ENCODE measurements at regions not wholly inside any gene's neighbourhood (a gene's known extent, or its start where the extent isn't known, plus 50 kb on each side); places are given as distances from the start of the nearest gene placed in this dataset.

GRCh38 chr4:160814726-160815125, 1349.1 kb downstream of the FSTL5 start:
- no peak overlapping the region for H3K4me3 Mint-ChIP-seq (ENCODE audit: unreplicated experiment)
- H3K27me3 Mint-ChIP-seq (ENCODE audit: low read depth), result no peaks in the 10 kb centered on the region
- H3K4me1 Mint-ChIP-seq (ENCODE audit: low read depth), result no peaks in the 10 kb centered on the region
- H3K9me3 Mint-ChIP-seq (ENCODE audit: low read depth), result no peaks in the 10 kb centered on the region
- DNase-seq (ENCODE audit: low spot score), result no peak
- TF ChIP-seq, protein P1, sequence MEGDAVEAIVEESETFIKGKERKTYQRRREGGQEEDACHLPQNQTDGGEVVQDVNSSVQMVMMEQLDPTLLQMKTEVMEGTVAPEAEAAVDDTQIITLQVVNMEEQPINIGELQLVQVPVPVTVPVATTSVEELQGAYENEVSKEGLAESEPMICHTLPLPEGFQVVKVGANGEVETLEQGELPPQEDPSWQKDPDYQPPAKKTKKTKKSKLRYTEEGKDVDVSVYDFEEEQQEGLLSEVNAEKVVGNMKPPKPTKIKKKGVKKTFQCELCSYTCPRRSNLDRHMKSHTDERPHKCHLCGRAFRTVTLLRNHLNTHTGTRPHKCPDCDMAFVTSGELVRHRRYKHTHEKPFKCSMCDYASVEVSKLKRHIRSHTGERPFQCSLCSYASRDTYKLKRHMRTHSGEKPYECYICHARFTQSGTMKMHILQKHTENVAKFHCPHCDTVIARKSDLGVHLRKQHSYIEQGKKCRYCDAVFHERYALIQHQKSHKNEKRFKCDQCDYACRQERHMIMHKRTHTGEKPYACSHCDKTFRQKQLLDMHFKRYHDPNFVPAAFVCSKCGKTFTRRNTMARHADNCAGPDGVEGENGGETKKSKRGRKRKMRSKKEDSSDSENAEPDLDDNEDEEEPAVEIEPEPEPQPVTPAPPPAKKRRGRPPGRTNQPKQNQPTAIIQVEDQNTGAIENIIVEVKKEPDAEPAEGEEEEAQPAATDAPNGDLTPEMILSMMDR (IDR thresholded peaks at IDR 0.05), result no peak
- no peaks in the 10 kb centered on the region for H3K36me3 Mint-ChIP-seq (ENCODE audit: low read depth)
- H3K27ac Mint-ChIP-seq (ENCODE audit: unreplicated experiment), result no peak overlapping the region

- TF ChIP-seq, protein P1 (IDR thresholded peaks at IDR 0.05), result no peak
- H3K27me3 Mint-ChIP-seq (ENCODE audit: low read depth), result no peaks in the 10 kb centered on the region
- DNase-seq (ENCODE audit: low spot score), result no peak
- H3K27ac Mint-ChIP-seq (ENCODE audit: unreplicated experiment), result no peak overlapping the region
- no peaks in the 10 kb centered on the region for H3K36me3 Mint-ChIP-seq (ENCODE audit: low read depth)
- H3K4me3 Mint-ChIP-seq (ENCODE audit: unreplicated experiment), result no peak overlapping the region
- no peaks in the 10 kb centered on the region for H3K4me1 Mint-ChIP-seq (ENCODE audit: low read depth)
- peaks cover 6% of the 10 kb centered on the region for H3K9me3 Mint-ChIP-seq (ENCODE audit: low read depth)
Observed at GRCh38 chr4:160818571-160818970, 1345.2 kb downstream of the FSTL5 start.

- H3K4me1 Mint-ChIP-seq (ENCODE audit: low read depth), result no peaks in the 10 kb centered on the region
- H3K27me3 Mint-ChIP-seq (ENCODE audit: low read depth), result no peaks in the 10 kb centered on the region
- H3K9me3 Mint-ChIP-seq (ENCODE audit: low read depth), result peaks cover 6% of the 10 kb centered on the region
- TF ChIP-seq, protein P1 (IDR thresholded peaks at IDR 0.05), result no peak
- H3K27ac Mint-ChIP-seq (ENCODE audit: unreplicated experiment), result no peak overlapping the region
- no peak overlapping the region for H3K4me3 Mint-ChIP-seq (ENCODE audit: unreplicated experiment)
- no peak for DNase-seq (ENCODE audit: low spot score)
- no peaks in the 10 kb centered on the region for H3K36me3 Mint-ChIP-seq (ENCODE audit: low read depth)
Observed at GRCh38 chr4:160819791-160820190, 1344.0 kb downstream of the FSTL5 start.

- no peak for DNase-seq (ENCODE audit: low spot score)
- no peak overlapping the region for H3K27ac Mint-ChIP-seq (ENCODE audit: unreplicated experiment)
- H3K9me3 Mint-ChIP-seq (ENCODE audit: low read depth), result peaks cover 6% of the 10 kb centered on the region
- no peaks in the 10 kb centered on the region for H3K27me3 Mint-ChIP-seq (ENCODE audit: low read depth)
- no peak overlapping the region for H3K4me3 Mint-ChIP-seq (ENCODE audit: unreplicated experiment)
- H3K4me1 Mint-ChIP-seq (ENCODE audit: low read depth), result no peaks in the 10 kb centered on the region
- TF ChIP-seq, protein P1 (IDR thresholded peaks at IDR 0.05), result no peak
- H3K36me3 Mint-ChIP-seq (ENCODE audit: low read depth), result no peaks in the 10 kb centered on the region
Observed at GRCh38 chr4:160824481-160824880, 1339.3 kb downstream of the FSTL5 start.

GRCh38 chr4:160825644-160826338, 1338.0 kb downstream of the FSTL5 start:
- no peaks in the 10 kb centered on the region for H3K36me3 Mint-ChIP-seq (ENCODE audit: low read depth)
- H3K4me1 Mint-ChIP-seq (ENCODE audit: low read depth), result no peaks in the 10 kb centered on the region
- DNase-seq (ENCODE audit: low spot score), result no peak
- H3K9me3 Mint-ChIP-seq (ENCODE audit: low read depth), result peaks cover 6% of the 10 kb centered on the region
- no peak overlapping the region for H3K4me3 Mint-ChIP-seq (ENCODE audit: unreplicated experiment)
- no peaks in the 10 kb centered on the region for H3K27me3 Mint-ChIP-seq (ENCODE audit: low read depth)
- no peak overlapping the region for H3K27ac Mint-ChIP-seq (ENCODE audit: unreplicated experiment)
- TF ChIP-seq, protein P1 (IDR thresholded peaks at IDR 0.05), result no peak
